Mononuclear cell (primary cell): ENCODE measurements at regions not wholly inside any gene's neighbourhood (a gene's known extent, or its start where the extent isn't known, plus 50 kb on each side); places are given as distances from the start of the nearest gene placed in this dataset.
"Not testable (repeated sequence)": the region's sequence is repeated elsewhere in the genome, so short reads cannot be mapped to it uniquely, and the experiment has no call there.

Experiments
- H3K27me3 ChIP-seq: 2 replicates; pipeline ENCODE4 v1.6.0; 2011; ENCODE audit warnings: low read length, control low read depth; ENCODE audit not compliant: insufficient read depth
- H3K4me1 ChIP-seq: 2 replicates; pipeline ENCODE4 v1.5.1; 2011; ENCODE audit warnings: mild to moderate bottlenecking, low read length, control low read depth; ENCODE audit not compliant: insufficient read depth
- H3K4me3 ChIP-seq: 2 replicates; pipeline ENCODE4 v1.5.1; 2011; ENCODE audit warnings: mild to moderate bottlenecking, low read length, moderate library complexity
- H3K9me3 ChIP-seq: 2 replicates; pipeline ENCODE4 v1.5.1; 2011; ENCODE audit warnings: low read depth, mild to moderate bottlenecking, control low read depth, low read length

GRCh38 chr5:42872865-42873264 lies 61.2 kb upstream of the SELENOP start:
- no peak overlapping the region for H3K4me3 ChIP-seq
- peaks cover 6% of the 10 kb centered on the region for H3K4me1 ChIP-seq
- H3K9me3 ChIP-seq, result no peaks in the 10 kb centered on the region
- H3K27me3 ChIP-seq, result peaks cover 3% of the 10 kb centered on the region

GRCh38 chr5:42870882-42871418 lies 59.3 kb upstream of the SELENOP start:
- H3K9me3 ChIP-seq, result no peaks in the 10 kb centered on the region
- H3K27me3 ChIP-seq, result peaks cover 3% of the 10 kb centered on the region
- H3K4me3 ChIP-seq, result no peak overlapping the region
- peaks cover 6% of the 10 kb centered on the region for H3K4me1 ChIP-seq

- not testable (repeated sequence) for H3K4me3 ChIP-seq, H3K27me3 ChIP-seq, H3K4me1 ChIP-seq, H3K9me3 ChIP-seq
Observed at GRCh38 chr5:42868417-42868816, 56.7 kb upstream of the SELENOP start.

GRCh38 chr5:42864749-42865148 lies 53.1 kb upstream of the SELENOP start:
- H3K4me3 ChIP-seq, H3K9me3 ChIP-seq, H3K4me1 ChIP-seq, H3K27me3 ChIP-seq: not testable (repeated sequence)
